Liver (tissue), 8 donors: ENCODE measurements at regions not wholly inside any gene's neighbourhood (a gene's known extent, or its start where the extent isn't known, plus 50 kb on each side); places are given as distances from the start of the nearest gene placed in this dataset.

Experiments used
- DNase-seq: peaks from one replicate; pipeline ENCODE4 v3.0.0-alpha.2; 2017; ENCODE audit warnings: low spot score
- H3K27ac ChIP-seq, 2 donors: one replicate each; pipeline ENCODE4 v1.7.0; 2013; ENCODE audit warnings: inconsistent platforms in 2 of 2, low read length in 2 of 2, control low read depth in 1 of 2, low read depth in 1 of 2, mild to moderate bottlenecking in 1 of 2
- H3K27me3 ChIP-seq, 4 donors: one replicate each; pipeline versions ENCODE4 v1.6.1 to v1.7.0; 2013; ENCODE audit warnings: low read length in 3 of 4, inconsistent platforms in 1 of 4, mild to moderate bottlenecking in 1 of 4, moderate library complexity in 1 of 4; ENCODE audit not compliant: control insufficient read depth in 4 of 4, insufficient read depth in 4 of 4
- H3K36me3 ChIP-seq, 4 donors: one replicate each; pipeline versions ENCODE4 v1.6.1 to v1.7.0; 2013; ENCODE audit warnings: low read length in 3 of 4, mild to moderate bottlenecking in 3 of 4, low read depth in 1 of 4, moderate library complexity in 1 of 4; ENCODE audit not compliant: control insufficient read depth in 4 of 4, insufficient read depth in 3 of 4
- H3K4me1 ChIP-seq, 4 donors: one replicate each; pipeline versions ENCODE4 v1.6.1 to v1.7.0; 2013; ENCODE audit warnings: low read length in 3 of 4, mild to moderate bottlenecking in 3 of 4, moderate library complexity in 1 of 4; ENCODE audit not compliant: control insufficient read depth in 4 of 4, insufficient read depth in 4 of 4
- H3K4me3 ChIP-seq, 3 donors: one replicate each; pipeline versions ENCODE4 v1.6.1 to v1.7.0; 2013; ENCODE audit warnings: low read length in 3 of 3, control low read depth in 1 of 3, low read depth in 1 of 3, mild to moderate bottlenecking in 1 of 3
- H3K9ac ChIP-seq, 2 donors: one replicate each; pipeline ENCODE4 v1.7.0; 2013; ENCODE audit warnings: low read length in 2 of 2, mild to moderate bottlenecking in 2 of 2, moderate library complexity in 2 of 2, control low read depth in 1 of 2, low read depth in 1 of 2
- H3K9me3 ChIP-seq, 4 donors: one replicate each; pipeline versions ENCODE4 v1.6.1 to v1.7.0; 2013; ENCODE audit warnings: low read length in 3 of 4; ENCODE audit not compliant: control insufficient read depth in 4 of 4
- ATF3 ChIP-seq: IDR thresholded peaks from 2 replicates; pipeline ENCODE4 v1.6.1; 2016; ENCODE audit warnings: antibody characterized with exemption
- EGR1 ChIP-seq, 2 donors: IDR thresholded peaks; 2 replicates each; pipeline ENCODE4 v1.6.1; 2016 to 2018; ENCODE audit warnings: antibody characterized with exemption in 2 of 2, low read depth in 2 of 2
- FOXA1 ChIP-seq: IDR thresholded peaks from 2 replicates; pipeline ENCODE4 v1.6.1; 2016; ENCODE audit warnings: antibody characterized with exemption
- FOXA2 ChIP-seq: IDR thresholded peaks from 2 replicates; pipeline ENCODE4 v1.6.1; 2016; ENCODE audit warnings: antibody characterized with exemption
- GABPA ChIP-seq, 2 donors: IDR thresholded peaks in 1 of 2; conservative IDR thresholded peaks in 1 of 2; 2 replicates each; pipeline ENCODE4 v1.6.1; 2016; ENCODE audit warnings: antibody characterized with exemption in 2 of 2, mild to moderate bottlenecking in 1 of 2, moderate library complexity in 1 of 2
- HNF4A ChIP-seq, 2 donors: conservative IDR thresholded peaks; 2 replicates each; pipeline ENCODE4 v1.6.1; 2016; ENCODE audit warnings: antibody characterized with exemption in 2 of 2, mild to moderate bottlenecking in 2 of 2
- HNF4G ChIP-seq: IDR thresholded peaks from 2 replicates; pipeline ENCODE4 v1.6.1; 2016; ENCODE audit warnings: antibody characterized with exemption
- JUND ChIP-seq, 2 donors: IDR thresholded peaks; 2 replicates each; pipeline ENCODE4 v1.6.1; 2016; ENCODE audit warnings: antibody characterized with exemption in 2 of 2
- NR2F2 ChIP-seq: IDR thresholded peaks from 2 replicates; pipeline ENCODE4 v1.6.1; 2016; ENCODE audit warnings: antibody characterized with exemption
- RAD21 ChIP-seq, 2 donors: IDR thresholded peaks; 2 replicates each; pipeline ENCODE4 v1.6.1; 2016; ENCODE audit warnings: antibody characterized with exemption in 2 of 2, mild to moderate bottlenecking in 2 of 2
- RXRA ChIP-seq, 2 donors: IDR thresholded peaks; 2 replicates each; pipeline ENCODE4 v1.6.1; 2017 to 2018; ENCODE audit warnings: antibody characterized with exemption in 2 of 2, mild to moderate bottlenecking in 1 of 2
- SP1 ChIP-seq: IDR thresholded peaks from 2 replicates; pipeline ENCODE4 v1.6.1; 2018; ENCODE audit warnings: antibody characterized with exemption, mild to moderate bottlenecking
- TAF1 ChIP-seq: conservative IDR thresholded peaks from 2 replicates; pipeline ENCODE4 v1.6.1; 2016; ENCODE audit warnings: antibody characterized with exemption, mild to moderate bottlenecking
- YY1 ChIP-seq: IDR thresholded peaks from 2 replicates; pipeline ENCODE4 v1.6.1; 2016; ENCODE audit warnings: antibody characterized with exemption, mild to moderate bottlenecking
- WGBS: extraction: QIAGEN DNeasy Blood & Tissue Kit; methylation state at CpG from one replicate; pipeline ENCODE4 v1.1.7; 2013; 5-methylcytosine and 5-hydroxymethylcytosine counted together
- TF ChIP-seq, protein P1 (sequence below): IDR thresholded peaks from 2 replicates; pipeline ENCODE4 v1.6.1; 2016; ENCODE audit warnings: antibody characterized with exemption
- TF ChIP-seq, protein P2 (sequence below): IDR thresholded peaks from 2 replicates; pipeline ENCODE4 v1.6.1; 2016; ENCODE audit warnings: antibody characterized with exemption, mild to moderate bottlenecking
- TF ChIP-seq, protein P3 (sequence below): fragments of 150-350 bp; IDR thresholded peaks from 2 replicates; pipeline ENCODE4 v1.5.1; 2017; ENCODE audit warnings: improper control_type of control experiment, low read depth, low read length; ENCODE audit not compliant: missing input control
- TF ChIP-seq, protein P4 (sequence below): IDR thresholded peaks from 2 replicates; pipeline ENCODE4 v1.6.1; 2016; ENCODE audit warnings: antibody characterized with exemption
- donor health status: healthy.
- donor health status: healthy.
- donor health status: healthy.
- donor health status: healthy.
- donor health status: healthy.

DNA sequence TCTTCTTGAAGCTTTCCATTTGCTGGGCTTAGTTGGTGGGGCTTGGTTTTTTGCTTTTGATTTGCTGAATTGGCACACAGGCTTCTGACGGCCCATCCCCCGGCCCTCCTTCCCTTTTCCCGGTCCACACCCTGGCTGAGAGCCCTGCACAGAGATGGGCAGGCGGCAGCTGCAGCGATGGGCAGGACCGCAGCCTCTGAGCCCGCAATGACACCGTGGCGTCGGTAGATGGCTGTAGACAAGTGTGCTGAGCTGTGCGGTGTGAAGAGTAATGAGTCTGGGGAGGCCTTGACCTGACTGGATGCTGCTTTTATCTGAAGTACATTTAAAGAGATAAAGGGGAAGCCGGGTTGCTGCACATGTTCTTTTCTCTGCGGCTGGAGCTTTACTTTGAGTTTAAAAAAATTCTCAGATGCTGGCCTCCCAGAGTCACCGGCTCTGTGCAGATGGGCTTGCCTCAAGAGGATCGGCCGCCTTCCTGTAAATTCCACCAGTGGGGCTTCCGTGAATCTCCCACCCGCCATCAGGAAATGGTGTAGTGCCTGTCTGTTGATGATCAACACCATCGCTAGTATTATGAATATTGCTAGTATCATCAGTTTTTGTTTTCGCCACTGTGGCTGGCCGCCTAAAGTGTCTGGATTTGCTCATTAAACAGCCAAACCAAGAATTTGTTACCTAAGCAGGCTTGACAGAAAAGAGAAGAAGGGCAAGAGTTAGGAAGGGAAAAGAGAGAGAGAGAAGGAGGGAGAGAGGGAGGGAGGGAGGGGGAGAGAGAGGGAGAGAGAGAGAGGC is 245.6 kb upstream of the RBFOX1 start:
- no peak overlapping the region for H3K27ac ChIP-seq
- no peak overlapping the region for H3K4me3 ChIP-seq
- H3K9me3 ChIP-seq, result no peaks in the 10 kb centered on the region
- peaks cover 0 to 10% (median 0%) of the 10 kb centered on the region in 4 donors for H3K27me3 ChIP-seq
- TF ChIP-seq RAD21 (IDR thresholded peaks at IDR 0.05), result peak in 1 of 2 donors; percentile 15
- TF ChIP-seq, protein P1, sequence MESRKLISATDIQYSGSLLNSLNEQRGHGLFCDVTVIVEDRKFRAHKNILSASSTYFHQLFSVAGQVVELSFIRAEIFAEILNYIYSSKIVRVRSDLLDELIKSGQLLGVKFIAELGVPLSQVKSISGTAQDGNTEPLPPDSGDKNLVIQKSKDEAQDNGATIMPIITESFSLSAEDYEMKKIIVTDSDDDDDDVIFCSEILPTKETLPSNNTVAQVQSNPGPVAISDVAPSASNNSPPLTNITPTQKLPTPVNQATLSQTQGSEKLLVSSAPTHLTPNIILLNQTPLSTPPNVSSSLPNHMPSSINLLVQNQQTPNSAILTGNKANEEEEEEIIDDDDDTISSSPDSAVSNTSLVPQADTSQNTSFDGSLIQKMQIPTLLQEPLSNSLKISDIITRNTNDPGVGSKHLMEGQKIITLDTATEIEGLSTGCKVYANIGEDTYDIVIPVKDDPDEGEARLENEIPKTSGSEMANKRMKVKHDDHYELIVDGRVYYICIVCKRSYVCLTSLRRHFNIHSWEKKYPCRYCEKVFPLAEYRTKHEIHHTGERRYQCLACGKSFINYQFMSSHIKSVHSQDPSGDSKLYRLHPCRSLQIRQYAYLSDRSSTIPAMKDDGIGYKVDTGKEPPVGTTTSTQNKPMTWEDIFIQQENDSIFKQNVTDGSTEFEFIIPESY, result no peak
- DNase-seq, result no peak
- no peaks in the 10 kb centered on the region for H3K4me1 ChIP-seq
- H3K9ac ChIP-seq, result no peak overlapping the region
- no peaks in the 10 kb centered on the region for H3K36me3 ChIP-seq
- 24% methylated on average over 21 of the region's 21 CpGs for WGBS

- no peaks in the 10 kb centered on the region for H3K9me3 ChIP-seq
- no peak overlapping the region for H3K4me3 ChIP-seq
- H3K27ac ChIP-seq, result no peak overlapping the region
- TF ChIP-seq RXRA (IDR thresholded peaks at IDR 0.05) (no peak), SP1 (no peak), GABPA (IDR thresholded peaks at IDR 0.05 in 1 of 2, conservative IDR thresholded peaks at IDR 0.05 in 1 of 2) (no peak), HNF4A (conservative IDR thresholded peaks at IDR 0.05) (no peak), ATF3 (no peak), YY1 (no peak), TAF1 (no peak), RAD21 (IDR thresholded peaks at IDR 0.05) (no peak), NR2F2 (no peak), FOXA2 (no peak), EGR1 (IDR thresholded peaks at IDR 0.05; ENCODE audit: low read depth in 2 of 2) (no peak), FOXA1 (no peak), HNF4G (no peak), JUND (IDR thresholded peaks at IDR 0.05) (no peak)
- TF ChIP-seq, protein P2, sequence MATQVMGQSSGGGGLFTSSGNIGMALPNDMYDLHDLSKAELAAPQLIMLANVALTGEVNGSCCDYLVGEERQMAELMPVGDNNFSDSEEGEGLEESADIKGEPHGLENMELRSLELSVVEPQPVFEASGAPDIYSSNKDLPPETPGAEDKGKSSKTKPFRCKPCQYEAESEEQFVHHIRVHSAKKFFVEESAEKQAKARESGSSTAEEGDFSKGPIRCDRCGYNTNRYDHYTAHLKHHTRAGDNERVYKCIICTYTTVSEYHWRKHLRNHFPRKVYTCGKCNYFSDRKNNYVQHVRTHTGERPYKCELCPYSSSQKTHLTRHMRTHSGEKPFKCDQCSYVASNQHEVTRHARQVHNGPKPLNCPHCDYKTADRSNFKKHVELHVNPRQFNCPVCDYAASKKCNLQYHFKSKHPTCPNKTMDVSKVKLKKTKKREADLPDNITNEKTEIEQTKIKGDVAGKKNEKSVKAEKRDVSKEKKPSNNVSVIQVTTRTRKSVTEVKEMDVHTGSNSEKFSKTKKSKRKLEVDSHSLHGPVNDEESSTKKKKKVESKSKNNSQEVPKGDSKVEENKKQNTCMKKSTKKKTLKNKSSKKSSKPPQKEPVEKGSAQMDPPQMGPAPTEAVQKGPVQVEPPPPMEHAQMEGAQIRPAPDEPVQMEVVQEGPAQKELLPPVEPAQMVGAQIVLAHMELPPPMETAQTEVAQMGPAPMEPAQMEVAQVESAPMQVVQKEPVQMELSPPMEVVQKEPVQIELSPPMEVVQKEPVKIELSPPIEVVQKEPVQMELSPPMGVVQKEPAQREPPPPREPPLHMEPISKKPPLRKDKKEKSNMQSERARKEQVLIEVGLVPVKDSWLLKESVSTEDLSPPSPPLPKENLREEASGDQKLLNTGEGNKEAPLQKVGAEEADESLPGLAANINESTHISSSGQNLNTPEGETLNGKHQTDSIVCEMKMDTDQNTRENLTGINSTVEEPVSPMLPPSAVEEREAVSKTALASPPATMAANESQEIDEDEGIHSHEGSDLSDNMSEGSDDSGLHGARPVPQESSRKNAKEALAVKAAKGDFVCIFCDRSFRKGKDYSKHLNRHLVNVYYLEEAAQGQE, result no peak
- TF ChIP-seq, protein P3, sequence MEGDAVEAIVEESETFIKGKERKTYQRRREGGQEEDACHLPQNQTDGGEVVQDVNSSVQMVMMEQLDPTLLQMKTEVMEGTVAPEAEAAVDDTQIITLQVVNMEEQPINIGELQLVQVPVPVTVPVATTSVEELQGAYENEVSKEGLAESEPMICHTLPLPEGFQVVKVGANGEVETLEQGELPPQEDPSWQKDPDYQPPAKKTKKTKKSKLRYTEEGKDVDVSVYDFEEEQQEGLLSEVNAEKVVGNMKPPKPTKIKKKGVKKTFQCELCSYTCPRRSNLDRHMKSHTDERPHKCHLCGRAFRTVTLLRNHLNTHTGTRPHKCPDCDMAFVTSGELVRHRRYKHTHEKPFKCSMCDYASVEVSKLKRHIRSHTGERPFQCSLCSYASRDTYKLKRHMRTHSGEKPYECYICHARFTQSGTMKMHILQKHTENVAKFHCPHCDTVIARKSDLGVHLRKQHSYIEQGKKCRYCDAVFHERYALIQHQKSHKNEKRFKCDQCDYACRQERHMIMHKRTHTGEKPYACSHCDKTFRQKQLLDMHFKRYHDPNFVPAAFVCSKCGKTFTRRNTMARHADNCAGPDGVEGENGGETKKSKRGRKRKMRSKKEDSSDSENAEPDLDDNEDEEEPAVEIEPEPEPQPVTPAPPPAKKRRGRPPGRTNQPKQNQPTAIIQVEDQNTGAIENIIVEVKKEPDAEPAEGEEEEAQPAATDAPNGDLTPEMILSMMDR, result no peak
- TF ChIP-seq, protein P4, sequence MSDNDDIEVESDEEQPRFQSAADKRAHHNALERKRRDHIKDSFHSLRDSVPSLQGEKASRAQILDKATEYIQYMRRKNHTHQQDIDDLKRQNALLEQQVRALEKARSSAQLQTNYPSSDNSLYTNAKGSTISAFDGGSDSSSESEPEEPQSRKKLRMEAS, result no peak
- TF ChIP-seq, protein P1, result no peak
- H3K36me3 ChIP-seq, result no peaks in the 10 kb centered on the region
- H3K27me3 ChIP-seq, result peaks cover 0 to 9% (median 0%) of the 10 kb centered on the region in 4 donors
- no peaks in the 10 kb centered on the region for H3K4me1 ChIP-seq
- no peak overlapping the region for H3K9ac ChIP-seq
- no peak for DNase-seq
- WGBS, result 61% methylated on average over 4 of the region's 4 CpGs
Measured at GRCh38 chr16:7085776-7086175, 246.9 kb upstream of the RBFOX1 start.
